Activated effector memory CD4-positive, alpha-beta T cell treated with anti-CD3 and anti-CD28 coated beads, Interleukin-2, amount 50 U/mL, for 16 hours (primary cell): ENCODE measurements at regions not wholly inside any gene's neighbourhood (a gene's known extent, or its start where the extent isn't known, plus 50 kb on each side); places are given as distances from the start of the nearest gene placed in this dataset.
"Not testable (repeated sequence)": the region's sequence is repeated elsewhere in the genome, so short reads cannot be mapped to it uniquely, and the experiment has no call there.

Source experiments
- DNase-seq: peaks from one replicate; pipeline ENCODE4 v3.0.0-alpha.2; 2020

DNA sequence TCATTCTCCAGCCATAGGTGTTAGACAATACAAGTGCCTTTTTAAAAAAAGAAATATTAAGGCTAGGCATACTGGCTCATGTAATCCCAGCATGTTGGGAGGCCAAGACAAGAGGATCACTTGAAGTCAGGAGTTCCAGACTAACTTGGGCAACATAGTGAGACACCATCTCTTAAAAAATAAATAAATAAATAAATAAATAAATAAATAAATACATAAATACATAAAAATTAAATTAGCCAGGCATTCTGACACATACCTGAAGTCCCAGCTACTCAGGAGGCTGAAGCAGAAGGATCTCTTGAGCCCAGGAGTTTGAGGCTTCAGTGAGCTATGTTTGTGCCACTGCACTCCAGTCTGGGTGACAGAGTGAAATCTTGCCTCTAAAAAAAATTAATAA is 85.8 kb upstream of the ATP1B1 start:
- no peak for DNase-seq

DNA sequence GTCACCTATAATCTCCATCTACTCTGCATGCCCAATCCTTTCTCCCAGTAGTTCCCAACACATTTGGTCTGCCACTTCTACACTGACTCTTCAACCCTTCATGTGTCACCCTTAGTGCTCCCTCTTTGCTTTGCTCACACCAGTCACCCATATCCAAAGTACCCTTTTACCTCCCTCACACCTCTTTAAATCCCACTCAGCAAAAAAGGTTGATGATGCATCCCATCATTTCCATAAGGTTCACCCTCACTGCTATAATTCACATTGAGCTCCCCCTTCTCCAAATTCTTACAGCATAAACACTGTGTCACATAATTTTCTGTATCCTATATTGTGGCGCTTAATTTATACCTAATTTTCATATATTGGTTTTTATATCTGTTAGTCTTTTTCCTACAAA is 83.8 kb upstream of the ATP1B1 start:
- no peak for DNase-seq

DNA sequence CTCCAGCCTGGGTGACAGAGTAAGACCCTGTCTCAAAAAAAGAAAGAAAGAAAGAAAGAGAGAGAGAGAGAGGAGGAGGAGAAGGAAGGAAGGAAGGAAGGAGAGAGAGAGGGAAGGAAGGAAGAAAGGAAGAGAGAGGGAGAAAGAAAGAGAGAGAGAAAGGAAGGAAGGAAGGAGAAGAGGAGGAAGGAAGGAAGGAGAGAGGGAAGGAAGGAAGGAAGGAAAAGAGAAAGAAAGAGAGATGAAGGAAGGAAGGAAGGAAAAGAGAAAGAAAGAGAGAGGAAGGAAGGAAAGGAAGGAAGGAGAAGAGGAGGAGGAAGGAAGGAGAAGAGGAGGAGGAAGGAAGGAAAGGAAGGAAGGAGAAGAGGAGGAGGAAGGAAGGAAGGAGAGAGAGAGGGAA is 82.2 kb upstream of the ATP1B1 start:
- DNase-seq: no peak

GRCh38 chr1:169024800-169025271 is 81.7 kb upstream of the ATP1B1 start:
- DNase-seq: no peak

DNA sequence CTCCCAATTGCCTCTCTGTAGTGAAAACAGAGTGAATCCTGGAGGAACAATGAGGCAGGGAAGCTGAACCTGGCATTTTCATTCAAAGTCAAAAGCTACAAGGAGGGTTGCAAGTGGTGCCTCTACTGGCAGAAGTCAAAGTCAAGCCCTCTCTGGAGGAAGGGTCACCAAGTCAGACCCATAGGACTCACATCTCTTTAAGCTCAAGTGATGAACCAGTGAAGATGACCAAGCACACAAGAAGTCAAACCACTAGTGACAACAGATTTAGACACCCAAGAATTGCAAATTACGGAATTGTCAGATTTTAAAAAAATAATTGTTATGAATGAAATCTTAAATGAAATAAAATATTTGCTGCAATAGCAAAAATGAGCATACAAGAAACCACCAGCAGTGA is 81.1 kb upstream of the ATP1B1 start:
- no peak for DNase-seq

- DNase-seq: no peak
Observed at GRCh38 chr1:169027607-169028320, 78.7 kb upstream of the ATP1B1 start.

GRCh38 chr1:169031566-169032224 is 74.8 kb upstream of the ATP1B1 start:
- no peak for DNase-seq

GRCh38 chr1:169041366-169041765 is 65.1 kb upstream of the ATP1B1 start:
- no peak for DNase-seq

DNA sequence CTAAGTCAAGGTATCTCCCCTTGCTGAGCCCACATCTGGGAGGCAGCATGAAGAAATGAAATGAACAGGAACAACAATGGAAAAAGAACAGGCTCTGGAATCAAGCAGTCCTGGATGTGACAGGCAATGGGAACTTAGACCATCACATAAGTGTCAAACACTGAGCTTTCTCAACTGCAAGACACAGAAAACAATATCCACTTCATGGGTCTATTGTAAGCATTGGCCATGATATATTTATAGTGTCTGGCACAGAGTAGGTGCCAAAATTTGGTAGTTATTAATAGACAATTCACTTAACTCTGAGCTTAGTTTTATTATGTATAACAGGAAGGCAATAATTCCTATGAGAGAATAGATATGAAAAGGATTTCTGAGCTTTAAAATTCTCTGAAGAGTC is 64.1 kb upstream of the ATP1B1 start:
- no peak for DNase-seq

DNA sequence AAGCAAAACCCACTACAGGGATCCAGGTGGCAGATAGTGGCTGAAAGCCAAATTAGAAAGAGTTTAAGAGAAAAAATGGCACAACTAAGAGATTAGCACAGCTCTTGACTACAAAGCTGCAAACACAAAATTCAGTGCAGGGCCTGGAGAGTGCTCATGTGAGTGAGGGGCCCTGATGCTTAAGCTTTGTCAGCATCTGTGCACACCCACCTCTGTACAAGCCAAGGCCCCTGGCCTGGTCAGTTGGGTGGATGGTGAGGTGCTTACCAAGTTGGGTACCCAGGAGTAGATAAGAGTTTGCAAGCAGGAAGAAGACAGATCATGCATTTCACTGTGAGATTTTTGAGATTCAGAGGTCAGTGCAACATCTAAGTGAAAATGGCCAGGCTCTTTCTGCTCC is 62.7 kb upstream of the ATP1B1 start:
- DNase-seq: no peak

- peak; percentile 69 for DNase-seq
Observed at GRCh38 chr1:169044296-169044695, 62.2 kb upstream of the ATP1B1 start.

DNA sequence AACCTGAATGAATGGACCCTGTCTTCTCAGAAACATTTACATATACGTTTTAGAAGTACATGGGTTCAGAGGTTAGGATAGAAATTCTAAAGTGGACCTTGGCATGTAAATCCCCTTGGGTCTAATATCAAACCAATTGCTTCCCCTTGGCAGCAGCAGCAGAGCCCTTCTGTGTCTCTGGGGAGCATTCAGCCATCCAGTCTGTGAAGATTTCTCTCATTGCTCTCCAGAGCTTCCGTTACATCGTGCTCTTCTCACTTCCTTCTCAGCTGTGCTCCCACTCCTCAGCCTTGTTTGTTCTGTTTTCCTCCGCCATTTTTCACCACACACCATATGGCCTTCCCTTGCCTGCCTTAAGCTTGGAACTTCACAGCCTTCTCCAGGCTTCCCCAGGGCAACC is 61.5 kb upstream of the ATP1B1 start:
- DNase-seq: no peak

DNA sequence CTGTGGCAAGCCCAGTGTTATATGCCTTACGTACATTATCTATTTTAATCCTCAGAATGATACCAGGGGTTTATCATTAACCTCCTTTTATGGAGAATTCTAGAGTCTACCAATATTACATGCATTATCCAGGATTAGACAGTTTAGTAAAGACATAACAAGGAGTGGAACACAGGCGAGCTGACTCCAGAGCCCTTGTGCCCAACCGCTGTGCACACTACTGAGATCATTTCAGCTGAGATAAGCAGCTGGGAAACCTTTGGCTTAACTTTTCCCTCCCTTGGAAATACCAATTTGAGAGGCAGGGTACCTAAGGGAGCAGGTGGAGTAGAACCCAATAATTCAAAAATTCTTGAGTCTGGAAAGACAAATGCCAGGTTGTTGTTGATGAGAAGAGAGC is 59.8 kb upstream of the ATP1B1 start:
- no peak for DNase-seq

- no peak for DNase-seq
Observed at GRCh38 chr1:169047074-169047473, 59.4 kb upstream of the ATP1B1 start.

GRCh38 chr1:169048043-169048442 is 58.4 kb upstream of the ATP1B1 start:
- no peak for DNase-seq

GRCh38 chr1:169049258-169049938 is 57.1 kb upstream of the ATP1B1 start:
- no peak for DNase-seq

DNA sequence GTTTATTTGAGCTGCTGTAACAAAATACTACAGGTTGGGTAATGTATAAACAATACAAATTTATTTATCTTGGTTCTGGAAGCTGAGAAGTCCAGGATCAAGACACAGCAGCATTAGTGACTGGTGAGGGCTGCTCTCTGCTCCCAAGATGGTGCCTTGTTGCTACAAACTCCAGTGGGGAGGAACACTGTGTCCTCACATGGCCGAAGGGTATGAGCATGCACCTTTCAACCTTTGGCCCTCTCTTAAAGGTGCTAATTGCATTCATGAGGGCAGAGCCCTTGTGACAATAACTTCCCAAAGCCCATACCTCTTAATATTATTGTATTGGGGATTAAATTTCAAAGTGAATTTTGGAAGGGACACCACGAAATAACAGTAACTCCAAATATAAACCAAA is 55.3 kb upstream of the ATP1B1 start:
- no peak for DNase-seq

DNA sequence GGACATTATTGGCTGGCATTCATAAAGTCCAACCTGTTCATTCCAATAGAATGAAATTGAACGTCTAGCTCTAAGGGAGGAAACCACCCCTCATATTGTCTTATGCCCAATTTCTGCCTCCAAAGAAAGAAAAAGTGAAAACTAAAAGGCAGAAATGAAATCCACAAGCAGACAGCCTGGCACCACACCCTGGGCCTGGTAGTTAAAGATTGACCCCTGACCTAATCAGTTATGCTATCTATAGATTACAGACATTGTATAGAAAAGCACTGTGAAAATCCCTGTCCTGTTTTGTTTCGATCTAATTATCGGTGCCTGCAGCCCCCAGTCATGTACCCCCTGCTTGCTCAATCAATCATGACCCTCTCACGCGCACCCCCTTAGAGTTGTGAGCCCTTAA is 54.3 kb upstream of the ATP1B1 start:
- not testable (repeated sequence) for DNase-seq

GRCh38 chr1:169052727-169053126 is 53.8 kb upstream of the ATP1B1 start:
- no peak for DNase-seq

DNA sequence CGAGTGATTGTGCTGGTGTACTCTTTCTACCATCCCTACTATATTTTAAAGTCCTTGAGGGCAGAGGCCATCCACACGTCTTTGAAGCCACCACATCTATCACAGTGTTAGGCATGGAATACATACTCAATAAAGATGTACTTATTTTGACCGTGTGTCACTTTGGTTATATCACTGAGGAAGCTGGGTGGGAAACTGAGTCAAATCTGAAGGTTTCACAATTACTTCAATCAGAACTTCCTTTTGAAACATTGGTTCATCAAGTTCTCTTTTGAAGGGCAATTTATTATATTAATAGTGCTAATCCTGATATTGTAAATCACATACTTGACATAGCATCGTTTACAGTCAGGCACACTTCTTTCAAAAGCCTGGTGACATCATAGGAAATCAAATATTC is 53.3 kb upstream of the ATP1B1 start:
- no peak for DNase-seq
